ENCODE measurements at regions not wholly inside any gene's neighbourhood (a gene's known extent, or its start where the extent isn't known, plus 50 kb on each side); places are given as distances from the start of the nearest gene placed in this dataset.

GRCh38 chr11:113591117-113591516, 115.0 kb downstream of the TMPRSS5 start:
- TF ChIP-seq CTCF (conservative IDR thresholded peaks at IDR 0.05; ENCODE audit: low read depth in 2 of 2) (no peak), CREB1 (CRISPR knock-in tag; IDR thresholded peaks at IDR 0.05; ENCODE audit: low read depth) (no peak), ETS1 (IDR thresholded peaks at IDR 0.05) (no peak), EZH2phosphoT487 (IDR thresholded peaks at IDR 0.05; ENCODE audit: unreplicated experiment) (no peak), EZH2 (IDR thresholded peaks at IDR 0.05; ENCODE audit: low read depth, unreplicated experiment) (no peak), ZNF114 (CRISPR knock-in tag; IDR thresholded peaks at IDR 0.05) (no peak), ZNF331 (CRISPR knock-in tag; IDR thresholded peaks at IDR 0.05; ENCODE audit: low read depth) (no peak), REST (IDR thresholded peaks at IDR 0.05; ENCODE audit: unreplicated experiment) (no peak), JUNB (IDR thresholded peaks at IDR 0.05; ENCODE audit: unreplicated experiment) (no peak)
